Endothelial cell of umbilical vein (primary cell): ENCODE measurements at regions not wholly inside any gene's neighbourhood (a gene's known extent, or its start where the extent isn't known, plus 50 kb on each side); places are given as distances from the start of the nearest gene placed in this dataset.

Experiments used
- CTCF ChIP-seq, 2 donors: IDR thresholded peaks; 1 replicate in 1 of 2; 2 replicates in 1 of 2; pipeline ENCODE4 v1.5.1; 2011; ENCODE audit warnings: low read length in 2 of 2, mild to moderate bottlenecking in 2 of 2, moderate library complexity in 2 of 2, control low read depth in 1 of 2, inconsistent platforms in 1 of 2, low read depth in 1 of 2; ENCODE audit not compliant: insufficient read depth in 1 of 2; ENCODE audit errors: extremely low read depth in 1 of 2
- EZH2 ChIP-seq: IDR thresholded peaks from 2 replicates; pipeline ENCODE4 v1.6.1; 2012; ENCODE audit warnings: borderline replicate concordance, low read depth, mild to moderate bottlenecking, moderate library complexity, low read length, inconsistent platforms; ENCODE audit not compliant: severe bottlenecking
- MYC ChIP-seq: IDR thresholded peaks from one replicate; pipeline ENCODE4 v1.6.1; 2011; ENCODE audit warnings: mild to moderate bottlenecking, low read depth, low read length

- no peak for TF ChIP-seq CTCF (IDR thresholded peaks at IDR 0.05; ENCODE audit: extremely low read depth in 1 of 2, insufficient read depth in 1 of 2, low read depth in 1 of 2, low read length in 2 of 2)
- no peak for TF ChIP-seq MYC
- no peak for TF ChIP-seq EZH2
Observed at GRCh38 chr1:121569428-121569827, 384.7 kb downstream of the SRGAP2C start.
